Activated CD4-positive, alpha-beta T cell treated with anti-CD3 and anti-CD28 coated beads, Interleukin-2, amount 50 U/mL, for 16 hours (primary cell): ENCODE measurements at regions not wholly inside any gene's neighbourhood (a gene's known extent, or its start where the extent isn't known, plus 50 kb on each side); places are given as distances from the start of the nearest gene placed in this dataset.

Experiments
- DNase-seq: peaks from one replicate; pipeline ENCODE4 v3.0.0-alpha.2; 2020

DNA sequence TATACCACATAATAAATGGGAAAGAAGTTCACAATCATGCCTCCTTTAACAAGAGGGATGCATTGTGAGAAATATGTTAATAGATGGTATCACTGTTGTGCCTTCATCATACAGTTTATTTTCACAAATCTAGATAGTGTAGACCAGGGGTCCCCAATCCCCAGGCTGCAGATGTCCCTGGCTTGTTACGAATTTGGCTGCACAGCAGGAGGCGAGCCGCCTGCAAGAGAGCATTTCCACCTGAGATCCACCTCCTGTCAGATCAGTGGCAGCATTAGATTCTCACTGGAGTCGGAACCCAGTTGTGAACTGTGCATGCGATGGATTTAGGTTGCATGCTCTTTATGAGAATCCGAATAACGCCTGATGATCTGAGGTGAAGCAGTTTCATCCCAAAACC, 361.9 kb upstream of the ZWINT start:
- DNase-seq, result no peak

DNA sequence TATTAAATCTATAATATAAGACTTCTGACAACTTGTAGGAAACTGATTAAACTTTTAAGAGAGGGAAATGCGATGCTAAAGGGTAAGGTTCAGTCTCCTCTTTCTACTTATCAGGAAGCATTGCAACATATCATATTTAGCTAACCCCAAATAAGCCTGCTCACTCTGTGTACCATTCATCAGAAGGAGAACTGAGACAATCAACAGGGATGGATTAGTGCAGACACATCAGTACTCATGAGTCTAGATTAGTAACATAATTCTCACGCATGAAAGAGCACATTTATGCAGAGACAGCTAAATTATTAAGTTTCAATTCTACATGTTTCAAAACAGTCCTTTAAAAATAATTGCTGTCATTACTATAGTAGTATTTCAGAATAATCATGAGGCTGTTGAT, 354.2 kb upstream of the ZWINT start:
- no peak for DNase-seq

DNA sequence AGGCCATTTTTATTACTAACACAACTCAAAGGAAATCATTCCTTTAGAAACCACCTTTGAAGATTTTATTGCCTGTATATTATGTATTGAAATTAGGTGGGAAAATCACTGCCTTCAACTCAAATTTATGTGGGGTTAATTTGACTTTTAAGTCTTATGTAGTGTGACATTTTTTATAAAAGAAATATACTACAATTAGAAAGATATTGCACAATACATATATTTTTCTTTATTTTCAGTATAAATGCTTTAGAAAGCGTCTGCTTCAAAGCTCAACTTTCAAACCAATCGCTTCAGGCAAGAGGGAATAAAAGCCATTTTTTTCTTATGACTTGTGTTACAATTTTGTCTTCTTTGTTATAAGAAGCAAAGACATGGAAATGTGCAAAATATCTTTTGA, 337.4 kb upstream of the ZWINT start:
- DNase-seq, result no peak

DNA sequence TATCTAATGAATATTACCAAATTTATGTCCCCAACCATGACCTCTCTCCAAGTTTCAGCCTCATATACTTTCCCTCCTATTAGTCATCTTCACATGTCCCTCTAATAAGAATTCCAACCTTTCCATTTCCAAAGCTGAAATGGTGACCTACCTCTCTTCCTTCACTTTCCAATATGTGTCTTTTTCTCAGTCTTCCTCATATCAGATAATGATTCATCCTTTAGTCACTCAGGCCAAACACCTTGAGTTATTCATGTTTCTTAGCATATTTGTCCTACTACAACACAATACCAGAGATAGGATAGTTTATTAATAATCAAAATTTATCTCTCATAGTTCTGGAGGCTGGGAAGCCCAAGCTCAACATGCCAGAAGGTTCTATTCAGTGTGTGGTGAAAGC, 318.5 kb upstream of the ZWINT start:
- no peak for DNase-seq

DNA sequence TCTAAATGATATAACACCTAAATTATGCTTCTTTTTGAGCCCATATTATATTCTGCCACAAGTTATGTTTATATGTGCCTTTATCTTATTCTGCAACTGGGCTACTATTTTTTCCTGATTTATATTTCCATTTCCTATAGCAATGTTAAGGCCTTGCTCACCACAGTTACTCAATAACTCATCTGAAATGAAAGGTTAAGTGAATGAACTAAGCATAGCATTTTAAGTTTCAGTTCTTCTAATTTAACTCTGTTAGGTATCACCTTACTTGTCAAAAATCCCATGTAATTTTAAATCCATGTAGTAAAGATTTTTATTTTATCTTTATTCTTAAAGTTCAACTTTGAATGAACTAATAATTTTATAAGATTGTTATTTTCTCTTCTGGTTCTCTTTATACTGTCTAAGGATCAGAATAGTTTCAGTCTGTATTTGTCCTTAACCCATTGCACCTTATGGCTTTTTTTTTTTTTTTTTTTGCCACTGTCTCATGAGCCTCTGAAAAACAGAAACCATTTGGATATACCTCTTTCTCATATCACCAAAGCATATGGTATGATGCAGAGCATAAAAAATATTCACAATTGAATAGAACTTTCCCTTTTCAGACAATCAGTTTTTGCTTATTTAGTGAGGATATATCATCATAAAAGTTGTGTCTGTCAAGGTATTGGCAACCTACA, 301.8 kb upstream of the ZWINT start:
- no peak for DNase-seq

DNA sequence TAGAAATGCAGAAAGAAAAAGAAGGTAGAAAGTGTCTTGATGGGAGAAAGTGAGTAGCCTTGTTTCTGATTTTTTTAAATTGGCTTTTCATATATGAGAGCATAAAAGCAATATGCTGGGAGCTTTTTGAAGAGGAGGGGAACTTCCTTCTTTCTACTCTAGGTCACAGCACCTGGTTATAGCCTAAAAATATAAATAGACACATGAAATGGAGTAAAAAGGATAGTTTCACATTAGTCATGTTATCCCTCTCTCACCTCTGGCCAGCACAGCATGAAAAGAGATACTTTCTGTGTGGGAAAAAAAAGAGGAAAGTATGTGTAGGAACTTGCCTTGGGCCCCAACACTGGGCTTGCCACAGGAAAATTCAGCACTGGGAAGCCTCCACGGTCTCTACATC, 292.2 kb upstream of the ZWINT start:
- DNase-seq, result no peak

DNA sequence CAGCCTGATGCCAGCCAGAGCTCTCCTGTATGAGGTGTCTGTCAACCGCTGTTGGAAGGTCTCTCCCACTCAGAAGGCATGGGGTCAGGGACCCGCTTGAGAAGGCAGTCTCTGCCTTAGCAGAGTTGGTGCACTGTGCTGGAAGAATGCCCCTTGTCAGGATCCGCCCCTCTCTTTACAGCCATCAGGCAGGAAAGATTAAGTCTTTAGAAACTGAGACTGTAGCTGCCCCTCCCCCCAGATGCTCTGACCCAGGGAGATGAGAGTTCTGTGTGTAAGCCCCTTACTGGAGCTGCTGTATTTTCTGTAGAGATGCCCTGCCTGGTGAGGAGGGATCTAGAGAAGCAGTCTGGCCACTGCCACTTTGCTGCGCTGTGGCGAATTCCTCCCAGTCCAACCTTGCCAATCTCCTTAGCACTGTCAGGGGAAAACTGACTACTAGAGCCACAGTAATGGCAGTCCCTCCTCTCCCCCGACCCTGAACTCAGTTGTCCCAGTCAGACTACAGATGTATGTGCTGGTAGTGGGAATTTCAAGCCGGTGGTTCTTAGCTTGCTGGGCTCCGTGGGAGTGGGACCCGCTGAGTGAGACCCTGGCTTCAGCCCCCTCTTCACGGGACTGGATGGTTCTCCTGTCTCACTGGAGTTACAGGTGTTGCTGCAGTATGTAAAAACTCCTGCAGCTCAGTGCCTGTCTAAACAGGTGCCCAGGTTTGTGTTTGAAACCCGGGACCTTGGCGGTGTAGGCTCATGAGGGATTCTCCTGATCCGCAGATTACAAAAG, 285.5 kb upstream of the ZWINT start:
- no peak for DNase-seq

DNA sequence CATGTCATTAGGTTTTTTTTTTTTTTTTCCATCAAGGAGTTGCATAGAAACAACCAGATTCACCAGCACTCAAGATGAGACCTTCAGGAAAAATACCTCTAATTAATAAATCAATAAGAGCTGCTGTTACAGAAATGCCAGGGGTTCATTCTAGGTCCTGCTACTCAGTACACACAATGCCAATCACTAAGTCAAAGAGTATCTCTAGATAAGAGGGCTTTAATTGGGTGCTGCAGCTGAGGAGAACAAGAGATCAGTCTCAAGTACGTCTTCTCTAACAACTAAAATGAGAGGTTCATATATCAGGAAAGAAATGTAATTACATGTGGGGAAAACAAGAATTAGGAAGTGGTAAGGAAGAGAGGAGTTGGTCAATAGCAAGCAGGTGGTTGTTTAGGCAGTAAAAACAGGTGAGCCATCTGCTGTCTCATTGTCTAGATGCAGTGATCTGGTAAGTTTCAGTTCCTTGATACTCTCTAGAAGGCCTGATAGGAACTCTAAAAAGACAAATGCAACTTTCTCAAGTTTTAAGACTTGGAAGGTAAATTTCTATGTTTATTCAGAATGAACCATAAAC, 272.9 kb upstream of the ZWINT start:
- no peak for DNase-seq

DNA sequence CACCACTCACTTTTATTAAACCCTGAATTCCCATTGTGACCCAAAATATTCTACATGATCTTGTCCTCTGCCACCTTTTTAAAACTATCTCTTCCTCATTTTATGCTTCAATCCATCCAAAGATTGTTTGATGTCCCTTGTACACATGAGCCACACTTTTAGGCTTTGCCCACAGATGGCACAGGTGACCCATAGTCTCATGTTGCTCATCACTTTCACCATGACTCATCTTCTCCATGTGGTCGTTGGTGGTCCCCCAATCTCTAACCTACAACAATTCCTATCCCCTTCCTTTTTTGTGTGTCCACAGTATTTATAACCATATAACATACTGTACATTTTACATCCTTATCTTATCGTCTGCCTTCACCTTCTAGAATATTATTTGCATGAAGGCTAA, 271.5 kb upstream of the ZWINT start:
- no peak for DNase-seq

DNA sequence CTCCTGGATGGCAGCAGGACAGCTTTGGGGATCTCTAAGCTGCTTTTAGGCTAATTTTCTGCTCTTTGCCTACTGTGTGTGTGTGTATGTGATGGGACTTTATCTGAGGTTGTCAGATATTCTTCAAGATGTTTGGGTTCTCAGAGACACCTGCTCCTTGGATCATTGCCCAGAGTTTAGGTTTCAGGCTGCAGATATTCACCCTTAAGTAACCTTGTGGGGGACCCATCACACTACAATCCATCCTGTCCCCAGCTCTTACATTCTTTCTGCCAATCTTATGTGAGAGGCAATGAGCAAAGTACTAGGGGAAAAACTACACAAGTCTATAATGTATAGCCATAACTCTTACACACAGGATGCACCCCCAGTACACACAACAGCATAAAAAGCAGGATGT, 263.0 kb upstream of the ZWINT start:
- no peak for DNase-seq

DNA sequence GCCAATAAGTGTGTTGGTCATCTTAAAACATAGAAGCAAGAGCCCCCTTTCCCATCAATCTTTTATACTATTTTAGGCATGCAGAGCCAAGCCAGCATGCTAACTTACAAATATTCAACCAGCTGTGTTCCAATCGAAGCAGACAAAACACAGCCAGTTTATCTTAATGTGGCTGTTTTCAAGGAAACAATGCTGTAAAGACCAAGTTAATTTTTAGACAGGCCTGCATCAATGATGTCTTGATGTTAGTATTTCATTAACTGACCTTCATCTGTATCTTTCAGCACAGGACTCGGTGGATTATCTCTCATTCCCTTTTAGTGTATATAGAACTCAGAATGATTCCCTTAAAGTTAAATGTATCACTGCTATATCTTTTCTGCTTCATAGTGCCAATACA, 262.0 kb upstream of the ZWINT start:
- DNase-seq, result no peak

DNA sequence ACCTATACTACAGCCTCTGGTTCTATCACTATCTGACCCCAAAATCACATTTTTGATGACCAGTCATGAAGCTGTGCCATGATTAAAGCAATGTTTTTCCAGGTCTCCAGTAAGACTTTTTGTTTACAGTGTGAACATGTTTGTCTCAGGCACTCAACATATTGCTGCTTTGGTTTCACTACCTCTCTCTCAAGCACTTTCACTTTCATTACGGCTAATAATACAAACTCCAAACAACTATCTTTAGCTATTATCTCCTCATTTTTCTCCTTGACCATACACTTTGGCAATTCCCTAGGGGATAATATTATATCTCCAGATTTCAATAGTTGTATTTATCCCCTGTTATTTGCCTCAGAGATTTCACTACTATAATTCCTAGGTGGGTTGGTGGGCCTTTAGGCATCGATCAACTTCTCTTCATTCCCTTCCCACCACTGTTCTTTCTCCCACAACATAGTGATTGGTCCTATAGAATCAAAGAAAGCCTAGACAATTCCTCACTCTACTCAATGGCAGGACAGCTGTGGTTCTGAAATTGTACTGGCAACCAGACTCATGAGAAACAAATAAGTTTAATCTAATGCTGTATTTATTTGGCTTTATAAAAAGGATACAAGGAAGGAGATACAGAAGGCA, 261.4 kb upstream of the ZWINT start:
- DNase-seq, result no peak

DNA sequence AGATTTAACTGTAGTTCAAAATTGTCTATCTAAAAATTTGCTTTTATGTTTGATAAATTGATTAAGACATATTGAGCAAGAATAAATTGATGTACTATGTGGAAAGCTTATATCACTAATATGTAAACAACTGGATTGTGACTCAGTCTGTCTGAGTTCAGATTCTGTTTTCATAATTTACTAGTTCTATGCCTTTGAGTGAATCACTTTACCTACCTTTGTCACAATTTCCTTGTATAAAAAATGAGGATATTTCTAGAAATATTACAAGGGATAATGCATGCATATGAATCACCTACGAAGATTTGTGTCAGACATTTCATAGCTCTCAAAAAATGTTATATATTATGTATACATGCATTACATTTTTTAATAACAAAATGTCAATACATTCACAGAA, 245.1 kb upstream of the ZWINT start:
- no peak for DNase-seq

DNA sequence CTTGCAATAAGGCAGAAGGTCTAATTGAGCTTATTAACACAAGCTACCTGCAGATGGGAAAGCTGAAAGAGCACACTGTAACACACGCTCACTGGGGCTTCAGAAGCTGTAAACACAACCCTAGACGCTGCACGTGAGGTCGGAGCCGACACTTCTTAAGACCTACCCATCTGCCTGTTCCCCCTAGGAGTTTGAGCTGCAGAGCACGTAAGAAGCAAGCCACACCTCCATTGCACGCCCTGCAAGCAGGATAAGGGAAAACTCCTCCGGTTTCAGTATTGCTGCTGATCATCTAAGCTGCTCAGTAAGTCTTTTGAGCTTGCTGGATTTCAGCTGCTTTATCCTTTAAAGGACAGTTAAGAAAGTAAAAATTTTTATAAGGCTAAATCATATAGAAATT, 244.0 kb upstream of the ZWINT start:
- no peak for DNase-seq

DNA sequence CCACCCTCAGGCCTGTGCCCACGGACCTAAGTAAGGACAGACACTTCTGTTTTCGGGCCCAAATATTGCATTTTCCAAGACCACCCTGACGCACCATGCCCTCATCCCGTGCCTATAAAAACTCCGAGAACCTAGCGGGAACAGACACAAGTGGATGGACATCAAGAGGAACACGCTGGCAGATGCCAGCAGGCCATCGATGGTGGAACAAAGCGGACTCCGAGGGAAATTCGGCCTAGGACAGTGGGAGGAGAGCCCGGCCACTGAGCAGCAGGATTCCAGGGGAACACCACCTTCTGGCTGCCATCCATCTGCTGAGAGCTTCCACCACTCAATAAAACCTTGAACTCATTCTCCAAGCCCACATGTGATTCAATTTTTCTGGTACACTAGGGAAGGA, 243.6 kb upstream of the ZWINT start:
- DNase-seq, result no peak

DNA sequence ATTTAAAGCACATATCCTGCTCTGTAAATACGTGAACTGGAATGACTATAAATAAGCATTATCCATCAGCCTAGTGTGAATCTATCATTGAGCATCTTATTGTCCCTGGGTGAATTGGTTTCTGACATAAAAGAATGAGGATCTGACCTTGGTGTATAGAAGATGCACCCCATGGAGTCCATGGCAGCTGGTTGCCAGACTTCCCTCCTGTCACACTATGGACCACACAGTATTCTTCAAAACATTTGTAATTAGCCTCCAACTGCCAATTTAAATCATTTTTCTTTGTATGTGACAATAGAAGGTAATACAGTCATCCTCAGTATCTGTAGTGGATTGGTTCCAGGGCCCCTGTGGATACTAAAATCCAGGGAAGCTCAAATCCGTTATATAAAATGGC, 238.1 kb upstream of the ZWINT start:
- DNase-seq, result no peak

DNA sequence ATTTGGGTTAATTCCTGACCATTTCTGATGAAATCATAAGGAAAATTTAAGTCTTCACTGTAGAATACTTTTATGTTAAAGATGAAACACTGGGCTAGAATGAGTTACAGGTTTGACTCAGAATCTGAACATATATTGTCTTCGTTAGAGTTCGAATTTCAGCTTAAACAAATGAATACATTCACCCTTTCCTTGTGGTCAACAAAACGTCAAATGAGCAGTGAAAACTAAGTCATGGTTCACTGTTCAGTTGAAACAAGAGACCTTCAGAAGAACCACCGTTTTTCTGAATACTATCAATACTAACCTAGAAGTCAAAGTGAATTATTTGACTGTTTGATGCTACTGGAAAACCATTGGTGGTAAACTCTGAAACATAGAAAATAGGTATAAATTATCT, 235.2 kb upstream of the ZWINT start:
- DNase-seq, result no peak

DNA sequence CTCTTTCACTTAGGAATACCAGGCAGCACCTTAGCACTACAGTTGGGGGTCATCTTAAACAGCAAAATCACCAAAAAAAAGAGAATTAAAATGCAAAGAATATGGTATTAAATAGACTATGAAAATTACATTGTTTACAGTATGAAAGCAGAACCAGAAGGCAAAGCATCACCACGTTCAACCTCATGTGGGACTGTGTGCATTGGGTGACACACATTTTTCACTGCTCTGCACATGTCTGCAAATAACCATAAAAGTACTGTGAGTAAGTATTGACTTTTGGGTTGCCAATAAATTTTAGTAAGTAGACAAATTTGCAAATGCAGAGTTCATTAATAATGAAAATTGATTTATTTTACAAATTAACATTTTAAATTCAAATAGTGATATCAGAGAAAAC, 232.1 kb upstream of the ZWINT start:
- no peak for DNase-seq

DNA sequence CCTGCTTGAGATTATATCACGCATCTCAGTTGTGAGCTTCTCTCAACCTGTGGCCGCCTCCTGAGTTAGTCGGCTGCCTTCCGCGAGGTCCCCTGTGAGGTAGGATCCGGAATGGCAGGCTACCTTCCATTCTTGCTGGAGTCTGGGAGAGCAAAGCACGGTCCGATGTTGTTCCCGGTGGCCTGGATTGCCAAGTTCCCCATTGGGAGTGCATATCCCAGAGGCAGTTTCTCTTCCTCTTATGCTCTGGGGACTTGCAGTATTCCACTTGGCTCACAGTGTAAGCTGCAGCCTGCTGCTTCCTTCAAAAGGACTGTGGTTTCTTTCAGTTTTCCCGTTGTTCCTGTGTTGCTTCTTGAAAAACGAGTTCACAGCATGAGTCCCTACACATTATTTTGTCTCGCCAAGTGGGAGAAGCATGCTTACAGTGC, 225.4 kb upstream of the ZWINT start:
- no peak for DNase-seq

DNA sequence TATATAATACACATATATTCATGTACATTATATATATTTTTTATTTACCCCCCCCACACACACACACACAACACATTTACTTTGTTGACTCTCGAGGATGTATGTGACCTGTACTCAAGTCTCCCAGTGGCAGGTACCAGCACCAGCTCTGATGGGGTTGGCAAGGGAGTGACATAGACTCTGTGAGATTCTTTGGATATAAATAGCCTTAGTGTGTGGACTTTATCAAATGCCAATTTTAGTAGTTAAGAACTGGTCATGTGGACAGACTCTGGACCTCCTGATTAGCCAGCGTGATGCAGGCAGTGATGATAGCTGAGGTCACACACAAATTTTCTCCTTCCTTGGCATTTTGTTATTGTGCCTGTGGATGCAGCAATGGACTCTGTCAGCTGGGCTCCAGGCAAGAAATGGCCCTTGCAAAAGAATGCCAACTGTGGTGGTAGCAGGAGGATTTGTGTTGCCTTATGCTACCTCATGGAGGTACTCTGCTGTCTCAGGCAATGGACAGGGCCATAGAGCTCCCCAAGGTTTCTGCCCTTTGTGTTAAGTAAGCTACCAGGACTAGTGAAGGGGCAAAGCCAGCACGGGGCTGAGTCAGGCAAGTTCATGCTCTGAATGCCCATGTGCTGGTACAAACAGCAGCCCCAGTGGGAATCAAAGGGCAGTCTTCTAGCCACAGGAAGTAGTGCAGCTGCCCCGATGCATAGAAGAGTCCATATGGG, 224.6 kb upstream of the ZWINT start:
- DNase-seq, result no peak

DNA sequence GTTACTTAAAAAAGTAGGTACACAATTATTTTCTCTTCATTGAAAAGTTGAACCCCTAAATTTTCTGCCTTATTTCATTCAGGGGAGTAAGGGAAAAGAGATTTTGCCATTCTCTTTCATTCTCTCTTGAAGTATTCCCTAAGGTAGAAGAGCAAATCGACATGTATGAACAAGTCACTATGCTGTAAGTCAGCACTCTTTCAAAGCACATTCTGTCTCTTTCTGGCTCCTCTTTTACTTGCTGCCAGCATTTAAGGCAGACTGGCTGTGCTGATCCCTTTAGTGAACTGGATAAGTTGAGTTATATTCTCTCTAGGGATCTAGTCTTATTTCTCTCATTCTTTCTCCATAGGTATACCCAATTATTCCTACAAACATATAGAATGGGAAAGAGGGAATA, 222.3 kb upstream of the ZWINT start:
- no peak for DNase-seq

DNA sequence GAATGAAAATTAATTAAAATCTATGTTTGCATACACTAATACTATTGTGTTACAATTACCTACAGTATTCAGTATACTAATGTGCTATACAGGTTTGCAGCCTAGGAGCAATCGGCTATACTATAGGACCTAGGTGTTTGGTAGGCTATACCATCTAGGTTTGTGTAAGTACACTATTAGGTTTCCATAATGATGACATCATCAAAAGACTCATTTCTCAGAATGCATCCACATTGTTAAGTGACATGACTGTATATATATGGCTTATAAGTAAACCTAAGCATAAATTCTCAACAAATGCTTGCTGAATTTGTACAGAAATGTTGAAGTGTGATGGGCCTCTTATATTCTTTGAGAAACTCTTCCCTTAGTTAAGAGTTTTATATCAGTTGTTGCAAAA, 206.5 kb upstream of the ZWINT start:
- no peak for DNase-seq

DNA sequence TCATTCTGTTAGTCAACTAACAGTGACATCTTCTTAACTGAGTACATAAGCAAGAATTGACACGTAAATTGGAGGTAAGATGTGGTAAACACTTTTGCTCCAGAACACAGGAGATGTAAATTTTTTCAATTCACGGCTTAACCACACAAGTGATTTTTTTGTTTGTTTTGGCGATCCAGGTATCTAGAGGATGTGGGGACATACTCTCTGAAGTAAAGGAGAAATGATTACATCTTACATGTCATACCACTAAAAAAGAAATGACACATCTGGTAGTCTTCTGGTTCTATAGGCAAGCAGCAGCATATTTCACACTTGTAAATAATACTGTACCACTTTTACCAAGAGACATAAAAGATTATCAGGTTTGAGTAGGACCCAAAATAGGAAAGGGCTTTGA, 200.3 kb upstream of the ZWINT start:
- DNase-seq, result peak; percentile 0
